LHCN-M2 (cell line): ENCODE measurements at regions not wholly inside any gene's neighbourhood (a gene's known extent, or its start where the extent isn't known, plus 50 kb on each side); places are given as distances from the start of the nearest gene placed in this dataset.

Experiments
- DNase-seq: peaks from one replicate; pipeline ENCODE4 v3.0.0-alpha.2; 2012; ENCODE audit warnings: low read depth

GRCh38 chr2:126543081-126543480 lies 112.9 kb upstream of the GYPC start:
- DNase-seq = peak; percentile 1

DNA sequence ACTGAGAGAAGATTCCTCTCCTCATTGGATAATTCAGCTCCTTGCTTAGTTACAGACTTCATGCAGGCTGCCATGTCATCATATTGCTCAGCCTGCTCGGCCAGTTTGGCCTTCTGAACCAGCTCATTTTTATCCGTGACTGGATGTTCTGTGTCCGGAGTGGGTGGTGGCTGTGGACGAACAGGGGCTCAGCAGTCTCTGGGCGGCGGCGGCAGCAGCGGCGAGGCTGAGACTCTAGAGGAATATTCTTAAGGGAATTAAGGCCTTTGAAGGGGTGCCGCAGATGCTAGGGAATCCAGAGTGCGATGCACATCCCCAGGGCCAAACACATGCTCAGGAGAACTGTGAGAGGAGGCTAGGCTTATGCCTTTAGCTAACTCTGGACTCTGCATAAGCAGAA lies 97.9 kb upstream of the GYPC start:
- no peak for DNase-seq

- DNase-seq = no peak
These were observed 87.2 kb upstream of the GYPC start for GRCh38 chr2:126568734-126569133.

DNA sequence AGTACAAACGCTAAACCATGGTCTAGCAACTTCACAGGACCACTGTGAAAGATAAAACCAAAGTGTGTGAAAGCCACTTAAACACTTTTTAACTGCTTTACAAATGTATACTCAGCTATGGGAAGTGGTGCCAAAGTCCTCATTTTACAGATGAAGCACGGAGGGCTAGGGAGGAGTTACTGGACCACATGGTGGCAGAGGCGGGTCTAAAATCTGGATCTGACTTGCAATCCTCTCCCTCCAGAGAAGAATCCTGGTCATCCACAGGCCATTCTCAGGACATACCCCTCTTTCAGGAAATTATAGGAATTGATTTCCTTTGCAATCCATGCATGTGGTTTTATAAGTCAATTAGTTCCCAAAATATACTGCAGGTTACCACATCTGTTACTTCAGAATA lies 84.6 kb upstream of the GYPC start:
- DNase-seq = no peak

DNA sequence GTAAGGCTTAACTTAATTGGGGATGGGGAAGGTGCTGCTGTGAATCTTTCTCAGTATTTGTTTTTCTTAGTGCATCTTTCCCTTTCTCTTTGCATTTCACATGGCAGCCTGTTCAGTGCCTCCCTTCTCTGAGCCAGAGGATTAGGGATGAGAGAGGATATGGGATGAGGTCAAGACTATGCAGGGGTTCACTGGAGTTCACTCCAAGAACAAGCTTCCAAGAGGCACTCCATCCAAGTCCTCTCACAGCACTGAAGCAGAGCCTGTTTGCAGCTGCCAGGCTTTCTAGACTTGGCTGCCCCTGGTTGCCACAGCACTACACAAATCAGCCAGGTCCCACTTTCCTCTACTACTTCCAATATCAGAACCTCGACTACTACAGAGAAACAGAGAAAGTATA lies 80.3 kb upstream of the GYPC start:
- no peak for DNase-seq

DNA sequence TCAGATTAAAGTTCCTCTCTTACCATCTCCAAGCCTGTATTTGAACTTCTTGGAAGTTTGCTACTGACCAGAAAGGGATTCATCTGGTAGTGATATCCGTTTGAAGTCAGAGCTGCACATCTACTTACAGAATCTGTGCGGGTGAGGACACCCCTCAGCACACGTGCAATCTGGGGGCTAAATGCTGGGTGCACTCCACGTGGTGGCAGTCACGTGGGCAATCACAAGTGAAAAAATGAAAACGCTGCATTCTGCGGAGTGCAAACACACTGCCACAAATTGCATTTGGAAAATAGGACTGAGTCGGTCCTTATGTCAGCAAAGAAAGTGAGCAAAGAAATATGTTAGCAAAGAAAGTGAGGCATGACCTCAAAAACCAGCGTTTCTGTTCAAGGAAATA lies 76.1 kb upstream of the GYPC start:
- DNase-seq = no peak

GRCh38 chr2:126586317-126586716 lies 69.6 kb upstream of the GYPC start:
- DNase-seq = no peak

DNA sequence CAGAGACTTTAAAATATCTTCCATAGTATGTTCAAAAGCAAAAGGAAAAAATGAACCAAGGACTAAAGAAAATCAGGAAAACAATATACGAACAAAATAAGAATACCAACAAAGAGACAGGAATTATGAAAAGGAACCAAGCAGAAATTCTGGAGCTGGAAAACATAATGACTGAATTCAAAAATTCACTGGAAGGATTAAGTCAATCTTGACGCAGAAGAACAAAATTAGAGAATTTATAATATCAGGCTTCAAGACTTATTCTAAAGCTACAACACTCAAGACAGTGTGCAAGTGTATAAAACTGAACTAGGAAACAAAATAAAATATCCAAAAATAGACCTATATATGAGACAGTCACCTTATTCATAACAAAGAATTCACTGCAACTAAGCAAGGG lies 56.9 kb upstream of the GYPC start:
- DNase-seq = no peak

DNA sequence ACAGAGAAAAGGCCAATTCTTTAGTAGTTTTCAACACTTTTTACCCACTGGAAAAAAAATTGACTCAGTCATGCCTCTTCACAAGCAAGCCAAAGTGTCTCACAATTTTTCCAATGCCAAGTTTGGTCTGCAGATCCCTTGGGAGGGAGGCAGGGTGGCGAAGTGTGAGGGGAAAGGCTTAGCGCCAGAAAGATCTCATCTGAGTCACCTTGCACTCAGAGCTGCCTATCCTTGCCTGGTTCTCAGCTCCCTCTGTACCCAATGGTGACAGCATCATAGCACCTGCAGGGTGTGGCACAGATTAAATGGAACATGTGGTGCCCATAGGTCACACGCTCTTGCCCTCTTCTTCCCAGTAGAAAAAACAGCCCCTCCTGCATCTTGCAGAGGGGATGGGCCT lies 55.2 kb upstream of the GYPC start:
- no peak for DNase-seq

DNA sequence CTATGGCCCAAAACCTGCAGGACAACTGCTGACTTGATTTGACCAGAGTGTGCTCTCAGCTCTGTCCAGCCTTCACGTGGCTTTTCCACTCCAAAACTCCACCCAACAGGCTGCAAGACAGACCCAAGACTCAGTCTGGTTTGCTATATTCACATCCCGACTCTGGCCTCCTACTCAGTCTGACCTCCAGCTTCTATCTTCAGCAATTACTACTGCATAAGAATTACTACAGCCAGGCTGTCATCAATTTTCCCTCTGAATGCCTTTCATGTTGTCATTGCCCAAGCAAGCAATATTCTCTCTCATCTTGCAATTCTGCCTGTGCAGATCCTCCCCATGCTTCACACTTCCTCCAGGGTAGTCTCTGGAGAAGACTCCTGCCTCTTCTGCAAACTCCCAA lies 53.6 kb upstream of the GYPC start:
- no peak for DNase-seq
